ENCODE measurements at regions not wholly inside any gene's neighbourhood (a gene's known extent, or its start where the extent isn't known, plus 50 kb on each side); places are given as distances from the start of the nearest gene placed in this dataset.

DNA sequence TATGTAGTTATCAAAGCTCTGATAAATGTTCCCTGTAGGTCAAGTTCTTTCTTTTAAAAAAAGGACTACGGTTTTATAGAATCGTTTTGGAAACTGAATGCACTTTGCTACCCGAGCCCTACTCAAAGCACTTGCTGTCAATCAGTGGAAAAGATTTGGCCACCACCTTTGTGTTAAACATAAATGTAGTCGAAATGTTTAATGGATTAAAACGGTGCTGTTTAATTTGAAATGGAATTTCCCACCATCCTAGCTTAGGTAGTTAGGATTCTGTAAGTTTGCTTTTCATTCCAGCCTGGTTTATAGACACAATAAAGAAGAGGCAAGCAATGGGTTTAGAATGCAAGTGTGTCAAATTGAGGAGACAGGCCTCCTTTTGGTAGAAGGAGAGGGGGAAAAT is 69.4 kb upstream of the MMADHC start:
- no peak for DNase-seq (ENCODE audit: low read depth, low spot score)

DNA sequence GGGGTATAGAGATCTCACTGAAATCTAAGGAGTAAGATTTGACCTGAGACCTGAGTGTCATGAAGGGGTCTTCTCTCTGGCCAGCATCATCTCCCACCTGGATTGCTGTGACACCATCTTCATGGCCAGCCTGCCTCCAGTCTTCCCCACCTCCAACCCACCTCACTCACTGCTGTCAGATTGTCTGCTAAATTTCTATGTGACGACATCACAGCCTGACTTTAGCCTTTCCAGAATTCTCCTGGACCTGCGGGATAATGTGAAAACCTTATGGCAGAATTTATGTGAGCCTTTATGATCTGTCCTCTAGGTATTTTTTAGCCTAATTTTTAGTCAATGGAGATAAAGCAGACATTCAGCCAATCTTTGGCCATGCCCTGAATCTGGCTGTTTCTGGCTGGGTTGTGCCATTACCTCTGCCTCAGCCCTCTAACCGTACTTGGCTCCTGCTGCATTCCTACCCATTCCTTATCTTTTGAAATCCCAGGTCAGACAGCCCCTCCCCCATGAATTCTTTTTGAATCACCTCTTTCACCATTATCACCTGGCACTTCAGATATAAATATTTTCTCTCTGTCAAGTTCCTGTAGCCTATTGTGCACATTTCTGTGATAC is 66.4 kb upstream of the MMADHC start:
- no peak for DNase-seq (ENCODE audit: low read depth, low spot score)

DNA sequence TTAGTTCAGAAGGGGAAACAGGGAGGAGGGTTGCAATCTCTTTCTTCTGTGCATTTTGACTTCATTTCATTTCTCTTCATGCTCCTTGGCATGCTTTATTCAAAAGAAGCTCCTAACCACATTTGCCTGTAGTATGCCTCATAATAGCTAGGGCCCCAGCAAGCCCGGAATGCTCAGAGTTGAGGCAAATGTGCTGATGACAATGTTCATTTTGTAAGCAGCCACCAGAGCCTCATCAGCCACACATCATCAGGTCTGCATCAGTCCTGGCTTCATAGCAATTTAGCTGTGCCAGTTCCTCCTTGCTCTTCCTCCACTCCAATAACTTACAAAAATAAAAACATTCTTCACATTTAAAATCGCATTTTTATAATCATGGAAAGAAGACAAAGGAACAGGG is 65.4 kb upstream of the MMADHC start:
- DNase-seq (ENCODE audit: low read depth, low spot score) = no peak

DNA sequence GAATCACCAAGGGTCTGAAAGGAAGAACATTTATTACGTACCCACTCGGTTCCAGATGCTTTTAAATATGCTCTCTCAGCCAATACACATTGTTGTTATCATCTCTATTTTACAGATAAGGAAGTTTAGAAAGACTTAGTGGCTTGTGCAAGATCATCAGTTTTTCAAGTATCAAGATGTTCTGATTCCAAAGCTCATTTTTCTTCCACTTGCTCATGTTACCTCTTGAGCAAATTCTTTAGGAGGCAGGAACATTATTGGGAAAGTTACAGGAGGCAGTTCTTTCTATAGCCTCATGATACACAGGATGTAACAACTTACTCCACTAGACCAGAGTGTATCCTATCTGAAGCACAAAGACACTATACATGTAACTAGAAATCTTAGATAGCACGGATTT is 65.0 kb upstream of the MMADHC start:
- no peak for DNase-seq (ENCODE audit: low read depth, low spot score)

DNA sequence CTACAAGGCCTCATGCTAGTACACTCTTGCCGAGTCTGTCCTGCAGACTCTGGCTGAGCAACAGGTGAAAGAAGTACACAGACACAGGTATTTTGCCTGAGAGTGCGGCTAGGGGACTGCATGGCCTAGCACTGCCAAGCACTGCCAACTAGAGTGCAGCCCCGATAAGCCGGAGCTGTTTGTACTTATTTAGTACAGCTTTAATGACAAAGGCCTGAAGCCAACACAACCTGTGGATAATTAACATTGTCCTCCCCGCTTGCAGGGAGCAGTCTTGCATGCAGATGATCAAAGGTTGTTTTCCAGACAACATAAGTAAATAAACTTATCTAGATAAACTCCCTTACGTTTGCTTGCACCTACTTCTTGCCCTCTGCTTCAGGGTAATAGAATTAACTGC is 63.7 kb upstream of the MMADHC start:
- no peak for DNase-seq (ENCODE audit: low read depth, low spot score)

DNA sequence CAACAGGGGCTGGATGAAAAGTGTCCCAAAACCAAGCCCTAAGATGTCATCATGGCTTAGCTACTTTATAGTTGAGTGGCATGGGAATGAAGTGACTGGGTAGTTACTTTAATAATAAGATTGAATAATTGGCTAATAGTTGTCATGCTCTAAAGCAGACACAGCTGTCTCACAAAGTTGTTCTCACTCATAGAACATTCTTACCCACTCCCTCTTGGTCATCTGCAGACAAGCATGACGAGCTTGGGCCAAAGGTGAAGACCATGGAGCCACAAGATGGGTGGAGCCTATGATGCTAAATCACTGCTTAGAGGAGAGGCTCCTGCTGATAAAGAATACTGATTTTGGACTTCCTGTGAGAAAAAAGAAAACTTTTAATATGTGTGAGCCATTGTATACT is 62.4 kb upstream of the MMADHC start:
- DNase-seq (ENCODE audit: low read depth, low spot score) = no peak

DNA sequence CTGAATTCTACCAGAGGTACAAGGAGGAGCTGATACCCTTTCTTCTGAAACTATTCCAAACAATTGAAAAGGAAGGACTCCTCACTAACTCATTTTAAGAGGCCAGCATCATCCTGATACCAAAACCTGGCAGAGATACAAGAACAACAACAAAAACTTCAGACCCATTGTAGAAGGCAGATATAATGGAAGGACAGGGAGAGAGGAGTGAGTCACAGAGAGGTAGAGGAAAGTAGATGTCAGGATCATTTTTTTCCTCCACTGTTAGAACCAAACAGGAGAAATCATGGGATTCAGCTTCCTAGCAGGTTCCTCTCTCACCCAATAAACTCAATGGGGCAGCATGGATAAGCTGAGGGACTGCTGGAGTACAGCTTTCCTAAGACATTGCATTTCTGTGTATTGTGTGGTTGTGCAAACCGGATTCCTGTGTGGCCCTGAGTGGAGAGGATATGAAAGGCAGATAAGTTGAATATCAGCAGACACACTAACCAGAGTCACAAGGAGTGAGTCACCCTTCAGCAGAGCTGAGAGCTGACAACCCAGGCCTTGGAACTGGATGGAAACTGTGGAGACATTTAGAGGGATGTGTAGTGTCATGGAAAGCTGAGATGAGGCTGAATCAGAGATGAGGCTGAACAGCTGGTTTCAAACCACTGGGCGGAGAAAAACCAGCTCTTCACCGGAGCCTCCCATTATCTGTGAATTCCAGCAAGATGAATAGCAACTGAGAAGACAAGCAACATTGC is 60.9 kb upstream of the MMADHC start:
- DNase-seq (ENCODE audit: low read depth, low spot score) = no peak

DNA sequence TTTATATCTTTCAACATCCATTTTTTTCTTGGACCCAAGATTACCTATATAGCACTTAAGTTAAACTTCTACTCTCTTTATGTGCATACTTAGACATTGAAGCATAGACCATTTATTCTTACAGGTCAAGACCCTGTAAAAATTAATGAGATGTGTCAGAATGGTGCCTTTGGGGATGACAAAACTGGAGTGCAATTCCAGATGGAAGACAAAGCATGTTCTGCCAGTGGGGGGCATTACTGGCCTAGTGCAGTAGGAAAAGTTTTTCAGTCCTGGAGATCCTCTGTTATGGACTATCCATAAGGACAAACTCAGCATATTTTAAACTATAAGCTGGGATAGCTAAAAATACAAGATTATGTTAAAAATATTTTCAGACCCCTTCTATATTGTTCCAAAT is 57.8 kb upstream of the MMADHC start:
- no peak for DNase-seq (ENCODE audit: low read depth, low spot score)

All from iPS DF 19.7 (cell line).